Calu3 (cell line): ENCODE measurements at regions not wholly inside any gene's neighbourhood (a gene's known extent, or its start where the extent isn't known, plus 50 kb on each side); places are given as distances from the start of the nearest gene placed in this dataset.

Source experiments
- BruUV-seq: library from RNA; stranded (reverse); fragments of 400-500 nt; replicated peaks from 2 replicates; lab custom pipeline; 2021; lab: Mats Ljungman, UMichigan
- CTCF ChIA-PET: fragments of 300-600 bp; sonication (Branson Sonifier 250); formaldehyde crosslinking; loops from one replicate; lab custom pipeline; 2022; ENCODE audit warnings: antibody characterized with exemption; lab: Charles Lee
- DNase-seq: peaks from one replicate; pipeline ENCODE4 v3.0.0; 2022
- H3K27ac Mint-ChIP-seq: one replicate; pipeline ENCODE4 v1.8.0; 2022; ENCODE audit warnings: mixed read lengths; ENCODE audit not compliant: unreplicated experiment
- H3K27me3 Mint-ChIP-seq: one replicate; pipeline ENCODE4 v1.8.0; 2022; ENCODE audit warnings: mixed read lengths; ENCODE audit not compliant: unreplicated experiment
- H3K36me3 Mint-ChIP-seq: one replicate; pipeline ENCODE4 v1.8.0; 2022; ENCODE audit warnings: mild to moderate bottlenecking, moderate library complexity, mixed read lengths; ENCODE audit not compliant: insufficient read depth, unreplicated experiment
- H3K4me1 Mint-ChIP-seq: one replicate; pipeline ENCODE4 v1.8.0; 2022; ENCODE audit warnings: mild to moderate bottlenecking, low read depth, mixed read lengths; ENCODE audit not compliant: unreplicated experiment
- H3K4me3 Mint-ChIP-seq: one replicate; pipeline ENCODE4 v1.8.0; 2022; ENCODE audit warnings: mild to moderate bottlenecking, low read depth, moderate library complexity, mixed read lengths; ENCODE audit not compliant: unreplicated experiment
- H3K9me3 Mint-ChIP-seq: one replicate; pipeline ENCODE4 v1.8.0; 2022; ENCODE audit warnings: low read depth, mixed read lengths; ENCODE audit not compliant: unreplicated experiment
- intact Hi-C: fragments of 100-400 bp; cut with micrococcal nuclease; formaldehyde crosslinking; loops from one replicate; pipeline ENCODE4 v1.10.0; 2022; ENCODE audit not compliant: unreplicated experiment
- TF ChIP-seq, protein P1 (sequence below): fragments of 200-600 bp; IDR thresholded peaks from one replicate; pipeline ENCODE4 v1.8.0; 2022; ENCODE audit warnings: antibody characterized with exemption; ENCODE audit not compliant: unreplicated experiment

DNA sequence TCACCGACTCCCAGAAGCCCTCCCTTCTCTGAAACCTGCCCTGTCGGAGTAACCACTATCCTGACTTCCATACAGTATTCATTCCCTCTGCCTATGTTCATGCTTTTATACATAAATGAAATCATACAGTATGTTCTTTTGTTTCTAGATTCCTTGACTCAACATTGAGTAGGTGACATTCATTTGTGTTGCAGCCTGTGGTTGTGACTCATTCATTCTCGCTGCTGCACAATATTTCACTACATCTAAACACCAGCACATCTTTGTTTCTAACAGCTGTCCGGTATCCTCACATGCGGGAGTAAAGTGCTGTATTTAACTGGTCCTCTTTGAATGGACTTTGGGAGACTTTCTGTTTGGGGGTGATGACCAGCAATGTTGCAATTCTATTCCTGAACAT lies 135.0 kb upstream of the FOXF1 start:
- no peak for DNase-seq
- Mint-ChIP-seq H3K4me3 (no peak overlapping the region), H3K4me1 (no peaks in the 10 kb centered on the region), H3K27me3 (peaks cover 94% of the 10 kb centered on the region), H3K9me3 (peaks cover 7% of the 10 kb centered on the region), H3K27ac (no peak overlapping the region), H3K36me3 (no peaks in the 10 kb centered on the region)
- BruUV-seq = no TSS peak
- intact Hi-C loops = no loop called here
- TF ChIP-seq, protein P1, sequence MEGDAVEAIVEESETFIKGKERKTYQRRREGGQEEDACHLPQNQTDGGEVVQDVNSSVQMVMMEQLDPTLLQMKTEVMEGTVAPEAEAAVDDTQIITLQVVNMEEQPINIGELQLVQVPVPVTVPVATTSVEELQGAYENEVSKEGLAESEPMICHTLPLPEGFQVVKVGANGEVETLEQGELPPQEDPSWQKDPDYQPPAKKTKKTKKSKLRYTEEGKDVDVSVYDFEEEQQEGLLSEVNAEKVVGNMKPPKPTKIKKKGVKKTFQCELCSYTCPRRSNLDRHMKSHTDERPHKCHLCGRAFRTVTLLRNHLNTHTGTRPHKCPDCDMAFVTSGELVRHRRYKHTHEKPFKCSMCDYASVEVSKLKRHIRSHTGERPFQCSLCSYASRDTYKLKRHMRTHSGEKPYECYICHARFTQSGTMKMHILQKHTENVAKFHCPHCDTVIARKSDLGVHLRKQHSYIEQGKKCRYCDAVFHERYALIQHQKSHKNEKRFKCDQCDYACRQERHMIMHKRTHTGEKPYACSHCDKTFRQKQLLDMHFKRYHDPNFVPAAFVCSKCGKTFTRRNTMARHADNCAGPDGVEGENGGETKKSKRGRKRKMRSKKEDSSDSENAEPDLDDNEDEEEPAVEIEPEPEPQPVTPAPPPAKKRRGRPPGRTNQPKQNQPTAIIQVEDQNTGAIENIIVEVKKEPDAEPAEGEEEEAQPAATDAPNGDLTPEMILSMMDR = no peak
- CTCF ChIA-PET = no interaction called here

DNA sequence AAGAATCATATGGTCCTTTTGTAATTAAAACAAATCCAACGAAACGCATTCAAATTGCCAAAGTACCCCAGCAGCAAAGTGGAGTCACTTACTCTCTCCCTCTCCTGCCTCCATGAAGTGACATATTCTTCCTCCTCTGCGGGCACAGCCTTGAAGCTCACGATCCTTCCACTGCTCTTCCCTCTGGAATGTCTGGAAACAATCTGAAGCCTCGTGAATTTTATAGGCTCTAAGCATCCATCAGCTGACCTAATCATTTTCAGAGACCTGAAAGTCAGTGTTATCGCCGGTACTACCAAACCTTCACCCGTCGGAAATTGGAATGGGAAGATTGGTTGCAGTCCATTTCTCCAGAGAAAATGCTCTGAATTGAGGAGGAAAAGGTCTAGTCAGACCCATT lies 134.5 kb upstream of the FOXF1 start:
- H3K9me3 Mint-ChIP-seq = peaks cover 7% of the 10 kb centered on the region
- H3K4me1 Mint-ChIP-seq = no peaks in the 10 kb centered on the region
- H3K4me3 Mint-ChIP-seq = no peak overlapping the region
- H3K36me3 Mint-ChIP-seq = no peaks in the 10 kb centered on the region
- H3K27me3 Mint-ChIP-seq = peaks cover 94% of the 10 kb centered on the region
- no TSS peak for BruUV-seq
- H3K27ac Mint-ChIP-seq = no peak overlapping the region
- CTCF ChIA-PET = no interaction called here
- intact Hi-C loops = no loop called here
- TF ChIP-seq, protein P1 = no peak
- no peak for DNase-seq

DNA sequence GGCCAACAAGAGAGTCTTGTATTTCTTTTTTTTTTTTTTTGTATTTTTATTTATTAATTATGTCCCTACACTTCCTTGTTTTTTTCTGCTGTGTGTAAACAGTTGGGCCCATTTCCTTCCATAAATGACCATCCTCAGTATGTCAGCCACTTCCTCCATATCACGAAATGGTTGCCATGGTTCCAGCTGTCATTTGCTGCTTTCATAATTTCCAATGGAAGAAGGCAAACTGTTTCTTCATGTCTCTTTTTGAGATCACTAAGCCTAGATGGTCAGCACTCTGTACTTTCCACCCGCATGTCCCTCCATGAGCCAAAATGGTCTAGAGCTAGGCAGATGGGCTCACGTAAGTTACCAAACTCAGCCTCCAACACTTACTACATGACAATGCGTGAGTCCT lies 133.5 kb upstream of the FOXF1 start:
- Mint-ChIP-seq H3K36me3 (no peaks in the 10 kb centered on the region), H3K4me3 (no peak overlapping the region), H3K4me1 (no peaks in the 10 kb centered on the region), H3K27ac (no peak overlapping the region), H3K9me3 (peaks cover 7% of the 10 kb centered on the region), H3K27me3 (peaks cover 94% of the 10 kb centered on the region)
- intact Hi-C loops = no loop called here
- BruUV-seq = no TSS peak
- DNase-seq = no peak
- CTCF ChIA-PET = no interaction called here
- TF ChIP-seq, protein P1 = no peak

DNA sequence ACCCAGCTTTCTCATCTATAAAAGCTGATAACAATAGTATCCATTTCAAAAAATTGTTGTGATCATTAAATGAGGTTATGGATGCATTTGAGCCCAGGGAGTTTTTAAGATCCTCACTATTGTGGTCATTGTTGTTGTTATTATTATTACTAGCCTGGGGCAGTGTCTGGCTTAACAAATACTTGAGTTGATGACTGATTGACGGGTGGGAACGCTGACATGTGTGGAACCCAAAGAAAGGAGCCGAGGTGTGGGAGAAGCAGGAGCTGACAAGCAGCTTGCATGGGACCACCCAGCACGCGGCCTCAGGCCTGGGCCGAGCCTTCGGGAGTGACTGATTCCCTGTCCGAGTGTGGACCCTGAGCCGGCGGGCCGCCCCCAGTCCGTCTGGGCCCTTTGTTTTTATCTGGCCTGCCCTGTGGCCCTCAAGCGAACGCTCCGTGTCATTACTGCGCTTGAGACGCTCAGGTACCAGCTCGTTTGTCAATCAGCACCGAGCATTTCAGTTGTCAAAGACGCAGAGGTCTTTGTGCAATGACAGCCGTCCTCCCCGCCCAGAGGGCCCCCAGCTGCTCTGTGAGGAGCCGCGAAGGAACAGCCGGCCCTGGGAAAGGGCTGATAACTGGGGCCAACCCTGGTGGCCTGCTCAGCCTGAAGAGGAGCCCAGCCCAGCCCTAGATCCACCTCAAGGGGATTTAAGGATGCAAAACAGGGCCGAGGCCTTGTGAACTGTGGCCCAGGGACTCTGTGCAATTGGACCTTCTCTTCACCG lies 132.9 kb upstream of the FOXF1 start:
- TF ChIP-seq, protein P1 = no peak
- Mint-ChIP-seq H3K27me3 (peaks cover 94% of the 10 kb centered on the region), H3K36me3 (no peaks in the 10 kb centered on the region), H3K27ac (no peak overlapping the region), H3K4me3 (no peak overlapping the region), H3K9me3 (peaks cover 7% of the 10 kb centered on the region), H3K4me1 (no peaks in the 10 kb centered on the region)
- no TSS peak for BruUV-seq
- no peak for DNase-seq
- CTCF ChIA-PET = no interaction called here
- intact Hi-C loops = no loop called here
